ENCODE measurements at regions not wholly inside any gene's neighbourhood (a gene's known extent, or its start where the extent isn't known, plus 50 kb on each side); places are given as distances from the start of the nearest gene placed in this dataset.

GRCh38 chr1:101102426-101103156 is 77.0 kb upstream of the DPH5 start:
- TF ChIP-seq MZF1 (tag by site-specific recombination; IDR thresholded peaks at IDR 0.05; ENCODE audit: borderline replicate concordance) (no peak), CTCF (tag by site-specific recombination; IDR thresholded peaks at IDR 0.05) (no peak), SP2 (tag by site-specific recombination; IDR thresholded peaks at IDR 0.05) (no peak), KLF1 (tag by site-specific recombination; IDR thresholded peaks at IDR 0.05) (no peak), ZNF660 (tag by site-specific recombination; IDR thresholded peaks at IDR 0.05) (no peak), ZNF664 (tag by site-specific recombination; IDR thresholded peaks at IDR 0.05) (no peak), ZNF24 (tag by site-specific recombination; IDR thresholded peaks at IDR 0.05) (no peak)
- TF ChIP-seq, protein P1, sequence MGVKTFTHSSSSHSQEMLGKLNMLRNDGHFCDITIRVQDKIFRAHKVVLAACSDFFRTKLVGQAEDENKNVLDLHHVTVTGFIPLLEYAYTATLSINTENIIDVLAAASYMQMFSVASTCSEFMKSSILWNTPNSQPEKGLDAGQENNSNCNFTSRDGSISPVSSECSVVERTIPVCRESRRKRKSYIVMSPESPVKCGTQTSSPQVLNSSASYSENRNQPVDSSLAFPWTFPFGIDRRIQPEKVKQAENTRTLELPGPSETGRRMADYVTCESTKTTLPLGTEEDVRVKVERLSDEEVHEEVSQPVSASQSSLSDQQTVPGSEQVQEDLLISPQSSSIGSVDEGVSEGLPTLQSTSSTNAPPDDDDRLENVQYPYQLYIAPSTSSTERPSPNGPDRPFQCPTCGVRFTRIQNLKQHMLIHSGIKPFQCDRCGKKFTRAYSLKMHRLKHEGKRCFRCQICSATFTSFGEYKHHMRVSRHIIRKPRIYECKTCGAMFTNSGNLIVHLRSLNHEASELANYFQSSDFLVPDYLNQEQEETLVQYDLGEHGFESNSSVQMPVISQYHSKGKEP (tag by site-specific recombination; IDR thresholded peaks at IDR 0.05), result no peak

All from HEK293 (cell line).